ENCODE measurements at regions not wholly inside any gene's neighbourhood (a gene's known extent, or its start where the extent isn't known, plus 50 kb on each side); places are given as distances from the start of the nearest gene placed in this dataset.

DNA sequence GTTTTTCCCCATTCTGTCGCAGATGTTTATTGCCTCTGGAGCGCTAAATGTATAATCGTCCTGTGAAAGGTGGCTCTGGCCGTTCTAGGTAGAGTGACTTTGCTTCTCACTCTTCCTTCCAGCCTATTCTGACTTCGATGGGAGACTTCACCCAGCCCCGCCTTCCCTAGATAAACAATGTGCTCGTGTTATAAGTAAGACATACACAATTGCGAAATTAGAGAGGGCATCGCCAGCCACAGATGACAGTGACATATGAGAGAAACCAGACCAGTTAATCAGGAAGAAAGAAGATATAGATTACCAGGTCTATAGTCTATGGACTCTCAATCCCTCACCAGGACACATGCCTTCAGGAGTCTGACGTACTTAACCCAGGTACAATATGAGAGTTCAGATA lies 1050.5 kb upstream of the AUTS2 start:
- TF ChIP-seq, protein P1, sequence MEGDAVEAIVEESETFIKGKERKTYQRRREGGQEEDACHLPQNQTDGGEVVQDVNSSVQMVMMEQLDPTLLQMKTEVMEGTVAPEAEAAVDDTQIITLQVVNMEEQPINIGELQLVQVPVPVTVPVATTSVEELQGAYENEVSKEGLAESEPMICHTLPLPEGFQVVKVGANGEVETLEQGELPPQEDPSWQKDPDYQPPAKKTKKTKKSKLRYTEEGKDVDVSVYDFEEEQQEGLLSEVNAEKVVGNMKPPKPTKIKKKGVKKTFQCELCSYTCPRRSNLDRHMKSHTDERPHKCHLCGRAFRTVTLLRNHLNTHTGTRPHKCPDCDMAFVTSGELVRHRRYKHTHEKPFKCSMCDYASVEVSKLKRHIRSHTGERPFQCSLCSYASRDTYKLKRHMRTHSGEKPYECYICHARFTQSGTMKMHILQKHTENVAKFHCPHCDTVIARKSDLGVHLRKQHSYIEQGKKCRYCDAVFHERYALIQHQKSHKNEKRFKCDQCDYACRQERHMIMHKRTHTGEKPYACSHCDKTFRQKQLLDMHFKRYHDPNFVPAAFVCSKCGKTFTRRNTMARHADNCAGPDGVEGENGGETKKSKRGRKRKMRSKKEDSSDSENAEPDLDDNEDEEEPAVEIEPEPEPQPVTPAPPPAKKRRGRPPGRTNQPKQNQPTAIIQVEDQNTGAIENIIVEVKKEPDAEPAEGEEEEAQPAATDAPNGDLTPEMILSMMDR (IDR thresholded peaks at IDR 0.05), result no peak
- TF ChIP-seq POLR2A (IDR thresholded peaks at IDR 0.05; ENCODE audit: low read depth), result no peak

Data from esophagus muscularis mucosa (tissue), 3 donors.